Panc1 (cell line): ENCODE measurements at regions not wholly inside any gene's neighbourhood (a gene's known extent, or its start where the extent isn't known, plus 50 kb on each side); places are given as distances from the start of the nearest gene placed in this dataset.

Experiments used
- ATAC-seq: fragments of 200-7000 bp; cut with Tn5 transposase; 2 replicates; pipeline ENCODE4 v1.9.1; 2020; ENCODE audit warnings: mild to moderate bottlenecking, moderate library complexity
- BruUV-seq: library from RNA; stranded (reverse); fragments of 400-500 nt; replicated peaks from 2 replicates; lab custom pipeline; 2021; lab: Mats Ljungman, UMichigan
- CTCF ChIA-PET: fragments of 300-600 bp; sonication (Branson Sonifier 250); formaldehyde crosslinking; loops from one replicate; lab custom pipeline; 2022; ENCODE audit warnings: antibody characterized with exemption; lab: Charles Lee
- POLR2A ChIA-PET: fragments of 300-600 bp; sonication (Branson Sonifier 250); formaldehyde crosslinking; loops from one replicate; lab custom pipeline; 2022; ENCODE audit warnings: antibody characterized with exemption; lab: Charles Lee
- DNase-seq: peaks from one replicate; pipeline ENCODE4 v3.0.0-alpha.2; 2010; ENCODE audit warnings: low read depth, low spot score
- H3K27ac ChIP-seq: 2 replicates; pipeline ENCODE4 v1.5.1; 2011; ENCODE audit warnings: mild to moderate bottlenecking, low read length, inconsistent platforms
- H3K27me3 ChIP-seq: fragments of 200-500 bp; sonication (Bioruptor generic); 2 replicates; pipeline ENCODE4 v1.6.0; 2014; ENCODE audit warnings: low read length, inconsistent platforms; ENCODE audit not compliant: control insufficient read depth, insufficient read depth
- H3K36me3 ChIP-seq: fragments of 200-500 bp; sonication (Bioruptor generic); 2 replicates; pipeline ENCODE4 v1.5.1; 2014; ENCODE audit warnings: inconsistent platforms, mild to moderate bottlenecking, low read length, moderate library complexity; ENCODE audit not compliant: control insufficient read depth, insufficient read depth
- H3K4me1 ChIP-seq: 2 replicates; pipeline ENCODE4 v1.5.1; 2011; ENCODE audit warnings: inconsistent platforms, mild to moderate bottlenecking, low read length, moderate library complexity; ENCODE audit not compliant: control insufficient read depth, insufficient read depth
- H3K4me3 ChIP-seq, 2 experiments: 2 replicates each; pipeline ENCODE4 v1.5.1; 2011 to 2012; ENCODE audit warnings: low read depth in 2 of 2, low read length in 2 of 2, mild to moderate bottlenecking in 2 of 2, inconsistent platforms in 1 of 2, moderate library complexity in 1 of 2
- H3K9me3 ChIP-seq: fragments of 200-500 bp; sonication (Bioruptor generic); 2 replicates; pipeline ENCODE4 v1.5.1; 2014; ENCODE audit warnings: low read depth, mild to moderate bottlenecking, inconsistent platforms, low read length, moderate library complexity; ENCODE audit not compliant: control insufficient read depth, insufficient read depth
- POLR2AphosphoS5 ChIP-seq: IDR thresholded peaks from 2 replicates; pipeline ENCODE4 v1.6.1; 2012; ENCODE audit warnings: mild to moderate bottlenecking, low read depth, low read length, moderate library complexity
- SIN3A ChIP-seq: IDR thresholded peaks from 2 replicates; pipeline ENCODE4 v1.6.1; 2012; ENCODE audit warnings: low read depth, mild to moderate bottlenecking, low read length, moderate library complexity, borderline replicate concordance; ENCODE audit not compliant: insufficient read depth
- TCF7L2 ChIP-seq: IDR thresholded peaks from 2 replicates; pipeline ENCODE4 v1.6.1; 2011; ENCODE audit warnings: mild to moderate bottlenecking, low read depth, low read length, inconsistent platforms
- in situ Hi-C: cut with HindIII; loops from 2 replicates; pipeline ENCODE4 v1.10.0; 2016; ENCODE audit warnings: low sequenced_read_pairs, low pct_unique_long_range_greater_than_20kb
- intact Hi-C: fragments of 100-400 bp; cut with micrococcal nuclease; formaldehyde crosslinking; loops from one replicate; pipeline ENCODE4 v1.10.0; 2022; ENCODE audit not compliant: unreplicated experiment
- TF ChIP-seq, protein P1 (sequence below), 2 experiments: IDR thresholded peaks; 2 replicates each; pipeline ENCODE4 v1.6.1; 2011 to 2012; ENCODE audit warnings: low read depth in 2 of 2, control low read depth in 1 of 2, low read length in 1 of 2, mild to moderate bottlenecking in 1 of 2, moderate library complexity in 1 of 2; ENCODE audit not compliant: insufficient read depth in 1 of 2
- TF ChIP-seq, protein P2 (sequence below): fragments of 450-650 bp; IDR thresholded peaks from 2 replicates; pipeline ENCODE4 v1.5.1; 2017; ENCODE audit warnings: mild to moderate bottlenecking

DNA sequence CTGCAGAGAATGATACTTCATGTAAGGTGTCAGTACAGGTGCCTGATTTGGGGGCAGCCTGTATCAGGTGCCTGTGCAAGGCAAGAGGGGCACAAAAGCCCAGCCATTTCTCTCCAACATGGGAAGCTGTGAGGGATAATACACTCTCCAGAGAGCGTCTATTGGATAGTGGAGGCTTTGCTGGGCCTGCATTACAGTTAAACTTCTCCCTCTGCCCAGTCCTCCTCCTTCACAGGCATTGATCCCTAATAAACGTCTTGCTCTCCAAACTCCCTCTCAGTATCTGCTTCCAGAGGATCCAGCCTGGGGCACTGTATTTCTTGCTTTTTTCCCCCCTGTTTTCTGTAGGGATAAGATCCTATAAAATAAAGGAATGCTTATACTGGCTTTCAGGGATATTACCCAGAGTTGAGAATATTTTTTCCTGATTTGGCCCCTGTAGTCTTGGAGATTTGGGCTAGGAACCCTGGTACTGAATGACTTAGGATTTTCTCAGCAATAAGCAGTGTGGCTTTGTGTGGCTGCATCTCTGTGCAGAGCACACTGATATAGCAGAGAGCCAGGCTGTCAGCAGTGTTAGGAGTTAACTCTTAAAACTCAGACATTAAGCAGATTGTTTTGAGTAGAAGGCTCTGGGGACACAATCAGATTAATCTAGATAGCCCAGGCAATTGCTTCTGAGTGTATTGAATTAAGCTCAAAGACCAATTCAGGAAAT lies 330.6 kb downstream of the CYRIA start:
- ChIA-PET CTCF (no interaction called here), POLR2A (no interaction called here)
- Histone ChIP-seq H3K9me3 (no peaks in the 10 kb centered on the region), H3K27ac (no peak overlapping the region), H3K27me3 (no peaks in the 10 kb centered on the region), H3K4me3 (no peak overlapping the region), H3K4me1 (no peaks in the 10 kb centered on the region), H3K36me3 (no peaks in the 10 kb centered on the region)
- TF ChIP-seq TCF7L2, result no peak
- no peak for TF ChIP-seq POLR2AphosphoS5
- TF ChIP-seq, protein P1, sequence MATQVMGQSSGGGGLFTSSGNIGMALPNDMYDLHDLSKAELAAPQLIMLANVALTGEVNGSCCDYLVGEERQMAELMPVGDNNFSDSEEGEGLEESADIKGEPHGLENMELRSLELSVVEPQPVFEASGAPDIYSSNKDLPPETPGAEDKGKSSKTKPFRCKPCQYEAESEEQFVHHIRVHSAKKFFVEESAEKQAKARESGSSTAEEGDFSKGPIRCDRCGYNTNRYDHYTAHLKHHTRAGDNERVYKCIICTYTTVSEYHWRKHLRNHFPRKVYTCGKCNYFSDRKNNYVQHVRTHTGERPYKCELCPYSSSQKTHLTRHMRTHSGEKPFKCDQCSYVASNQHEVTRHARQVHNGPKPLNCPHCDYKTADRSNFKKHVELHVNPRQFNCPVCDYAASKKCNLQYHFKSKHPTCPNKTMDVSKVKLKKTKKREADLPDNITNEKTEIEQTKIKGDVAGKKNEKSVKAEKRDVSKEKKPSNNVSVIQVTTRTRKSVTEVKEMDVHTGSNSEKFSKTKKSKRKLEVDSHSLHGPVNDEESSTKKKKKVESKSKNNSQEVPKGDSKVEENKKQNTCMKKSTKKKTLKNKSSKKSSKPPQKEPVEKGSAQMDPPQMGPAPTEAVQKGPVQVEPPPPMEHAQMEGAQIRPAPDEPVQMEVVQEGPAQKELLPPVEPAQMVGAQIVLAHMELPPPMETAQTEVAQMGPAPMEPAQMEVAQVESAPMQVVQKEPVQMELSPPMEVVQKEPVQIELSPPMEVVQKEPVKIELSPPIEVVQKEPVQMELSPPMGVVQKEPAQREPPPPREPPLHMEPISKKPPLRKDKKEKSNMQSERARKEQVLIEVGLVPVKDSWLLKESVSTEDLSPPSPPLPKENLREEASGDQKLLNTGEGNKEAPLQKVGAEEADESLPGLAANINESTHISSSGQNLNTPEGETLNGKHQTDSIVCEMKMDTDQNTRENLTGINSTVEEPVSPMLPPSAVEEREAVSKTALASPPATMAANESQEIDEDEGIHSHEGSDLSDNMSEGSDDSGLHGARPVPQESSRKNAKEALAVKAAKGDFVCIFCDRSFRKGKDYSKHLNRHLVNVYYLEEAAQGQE (IDR thresholded peaks at IDR 0.05; ENCODE audit: insufficient read depth in 1 of 2, low read depth in 2 of 2, low read length in 1 of 2), result no peak
- no peak for TF ChIP-seq SIN3A
- TF ChIP-seq, protein P2, sequence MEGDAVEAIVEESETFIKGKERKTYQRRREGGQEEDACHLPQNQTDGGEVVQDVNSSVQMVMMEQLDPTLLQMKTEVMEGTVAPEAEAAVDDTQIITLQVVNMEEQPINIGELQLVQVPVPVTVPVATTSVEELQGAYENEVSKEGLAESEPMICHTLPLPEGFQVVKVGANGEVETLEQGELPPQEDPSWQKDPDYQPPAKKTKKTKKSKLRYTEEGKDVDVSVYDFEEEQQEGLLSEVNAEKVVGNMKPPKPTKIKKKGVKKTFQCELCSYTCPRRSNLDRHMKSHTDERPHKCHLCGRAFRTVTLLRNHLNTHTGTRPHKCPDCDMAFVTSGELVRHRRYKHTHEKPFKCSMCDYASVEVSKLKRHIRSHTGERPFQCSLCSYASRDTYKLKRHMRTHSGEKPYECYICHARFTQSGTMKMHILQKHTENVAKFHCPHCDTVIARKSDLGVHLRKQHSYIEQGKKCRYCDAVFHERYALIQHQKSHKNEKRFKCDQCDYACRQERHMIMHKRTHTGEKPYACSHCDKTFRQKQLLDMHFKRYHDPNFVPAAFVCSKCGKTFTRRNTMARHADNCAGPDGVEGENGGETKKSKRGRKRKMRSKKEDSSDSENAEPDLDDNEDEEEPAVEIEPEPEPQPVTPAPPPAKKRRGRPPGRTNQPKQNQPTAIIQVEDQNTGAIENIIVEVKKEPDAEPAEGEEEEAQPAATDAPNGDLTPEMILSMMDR, result no peak
- no peak for ATAC-seq
- intact Hi-C loops, result no loop called here
- DNase-seq, result no peak
- BruUV-seq, result no TSS peak
- in situ Hi-C loops, result no loop called here

DNA sequence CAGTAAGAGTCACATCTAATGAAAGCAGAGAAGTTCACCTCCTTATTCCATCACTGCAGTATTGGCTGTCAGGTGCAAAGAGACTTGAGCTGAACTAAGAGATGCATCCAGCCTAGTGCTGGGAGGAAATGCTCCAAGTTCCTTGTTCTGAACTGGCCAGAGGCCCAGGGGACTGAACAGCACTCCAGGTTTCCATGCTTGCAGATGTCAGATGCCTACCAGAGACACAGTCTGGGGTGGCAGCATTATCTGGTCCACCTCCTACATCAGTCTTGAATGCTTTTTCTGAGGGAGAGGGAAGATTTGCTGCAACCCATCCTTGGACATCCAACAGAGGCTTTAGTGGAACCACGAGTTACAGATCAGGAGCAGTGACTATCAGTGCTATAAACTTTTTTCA lies 331.3 kb downstream of the CYRIA start:
- POLR2A ChIA-PET, result no interaction called here
- intact Hi-C loops, result no loop called here
- no TSS peak for BruUV-seq

More for the DNA sequence above, 331.3 kb downstream of the CYRIA start:
- DNase-seq (no peak), ATAC-seq (no peak)
- Histone ChIP-seq H3K27ac (no peak overlapping the region), H3K9me3 (no peaks in the 10 kb centered on the region), H3K36me3 (no peaks in the 10 kb centered on the region), H3K4me3 (no peak overlapping the region), H3K4me1 (no peaks in the 10 kb centered on the region), H3K27me3 (no peaks in the 10 kb centered on the region)
- CTCF ChIA-PET, result no interaction called here
- TF ChIP-seq SIN3A (no peak), POLR2AphosphoS5 (no peak)
- TF ChIP-seq, protein P1 (IDR thresholded peaks at IDR 0.05; ENCODE audit: insufficient read depth in 1 of 2, low read depth in 2 of 2, low read length in 1 of 2), result no peak
- TF ChIP-seq, protein P2, result no peak
- in situ Hi-C loops, result no loop called here
